SU-DHL-6 (cell line): ENCODE measurements at regions not wholly inside any gene's neighbourhood (a gene's known extent, or its start where the extent isn't known, plus 50 kb on each side); places are given as distances from the start of the nearest gene placed in this dataset.

Experiments
- H2AFZ ChIP-seq: fragments of 200-600 bp; sonication (generic); 2 replicates; pipeline ENCODE4 v1.6.1; 2014; ENCODE audit warnings: low read depth, mild to moderate bottlenecking, moderate library complexity, mixed read lengths, antibody characterized with exemption, low read length; ENCODE audit not compliant: severe bottlenecking
- H3F3A ChIP-seq: fragments of 200-600 bp; shearing (Covaris generic); 2 replicates; pipeline ENCODE4 v1.6.0; 2016; ENCODE audit warnings: antibody characterized with exemption, mild to moderate bottlenecking; ENCODE audit not compliant: insufficient read depth
- H3K27ac ChIP-seq: fragments of 200-600 bp; sonication (generic); 2 replicates; pipeline ENCODE4 v1.5.1; 2016; ENCODE audit warnings: low read depth, mild to moderate bottlenecking, low read length, moderate library complexity, mixed read lengths
- H3K27me3 ChIP-seq: fragments of 200-600 bp; sonication (generic), shearing (Covaris generic); 2 replicates; pipeline ENCODE4 v1.6.0; 2014; ENCODE audit warnings: mild to moderate bottlenecking, low read length
- H3K36me3 ChIP-seq: fragments of 200-600 bp; sonication (generic); 2 replicates; pipeline ENCODE4 v1.6.1; 2014; ENCODE audit warnings: mild to moderate bottlenecking, low read length, mixed read lengths
- H3K4me2 ChIP-seq: fragments of 300-600, 200-600 bp; shearing (Covaris generic), sonication (generic); 2 replicates; pipeline ENCODE4 v1.6.0; 2014; ENCODE audit warnings: low read length, low read depth, mild to moderate bottlenecking; ENCODE audit not compliant: poor library complexity, severe bottlenecking
- H3K4me3 ChIP-seq: fragments of 200-600 bp; sonication (generic); 2 replicates; pipeline ENCODE4 v1.5.1; 2014; ENCODE audit warnings: antibody characterized with exemption, low read length, mild to moderate bottlenecking, mixed read lengths; ENCODE audit not compliant: insufficient read depth, poor library complexity, severe bottlenecking
- H3K79me2 ChIP-seq: fragments of 200-600 bp; sonication (generic); 2 replicates; pipeline ENCODE4 v1.6.1; 2014; ENCODE audit warnings: mild to moderate bottlenecking, low read length, moderate library complexity; ENCODE audit not compliant: insufficient read depth
- H3K9ac ChIP-seq: fragments of 200-600 bp; sonication (generic); 2 replicates; pipeline ENCODE4 v1.7.0; 2014; ENCODE audit warnings: mild to moderate bottlenecking, low read length
- H3K9me2 ChIP-seq: fragments of 200-600 bp; sonication (generic); replicated peaks from 2 replicates; pipeline ENCODE4 v1.6.1; 2014; ENCODE audit warnings: low read length; ENCODE audit not compliant: insufficient read depth
- H3K9me3 ChIP-seq: fragments of 200-600 bp; sonication (generic); 2 replicates; pipeline ENCODE4 v1.6.1; 2014; ENCODE audit warnings: low read length, mixed read lengths; ENCODE audit not compliant: insufficient read depth
- H4K20me1 ChIP-seq: fragments of 200-600 bp; sonication (generic); 2 replicates; pipeline ENCODE4 v1.6.1; 2014; ENCODE audit warnings: low read depth, mild to moderate bottlenecking, antibody characterized with exemption, low read length, moderate library complexity, mixed read lengths
- EZH2phosphoT487 ChIP-seq: fragments of 200-600 bp; sonication (generic), shearing (Covaris generic); conservative IDR thresholded peaks from 2 replicates; pipeline ENCODE4 v1.6.1; 2018; ENCODE audit warnings: mild to moderate bottlenecking, antibody characterized with exemption, low read length, moderate library complexity, mixed read lengths
- TF ChIP-seq, protein P1 (sequence below): fragments of 200-600 bp; sonication (generic); IDR thresholded peaks from one replicate; pipeline ENCODE4 v1.5.1; 2017; ENCODE audit warnings: antibody characterized with exemption, mild to moderate bottlenecking, low read length, moderate library complexity; ENCODE audit not compliant: insufficient read depth, poor library complexity, severe bottlenecking

DNA sequence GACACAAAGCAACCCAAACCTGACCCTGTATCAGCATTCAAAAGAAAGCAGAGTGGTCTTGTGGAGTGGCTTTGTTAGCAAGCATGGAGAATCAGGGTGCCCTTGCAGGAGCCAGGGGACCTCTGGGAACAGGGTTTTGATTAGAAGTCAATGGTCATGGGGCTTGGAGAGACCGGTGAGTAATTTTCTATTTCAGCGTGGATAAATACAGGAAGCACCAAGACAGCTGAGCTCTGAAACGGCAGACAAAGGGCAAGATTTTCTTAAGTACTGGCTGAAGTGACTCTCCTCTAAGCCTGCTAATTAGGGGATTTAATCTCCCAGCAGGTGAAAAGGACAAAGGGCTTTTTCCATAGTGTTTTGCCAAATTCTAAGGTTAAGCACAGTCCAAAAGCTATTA lies 78.0 kb upstream of the GAREM1 start:
- Histone ChIP-seq H3K9me2 (no peaks in the 10 kb centered on the region), H3K27me3 (no peaks in the 10 kb centered on the region), H3K4me2 (no peak overlapping the region), H3K27ac (no peak overlapping the region), H3K9me3 (no peaks in the 10 kb centered on the region), H3K9ac (no peak overlapping the region), H3K36me3 (no peaks in the 10 kb centered on the region), H4K20me1 (no peaks in the 10 kb centered on the region), H3K4me3 (no peak overlapping the region), H3K79me2 (no peaks in the 10 kb centered on the region), H2AFZ (no peak overlapping the region), H3F3A (no peaks in the 10 kb centered on the region)
- TF ChIP-seq, protein P1, sequence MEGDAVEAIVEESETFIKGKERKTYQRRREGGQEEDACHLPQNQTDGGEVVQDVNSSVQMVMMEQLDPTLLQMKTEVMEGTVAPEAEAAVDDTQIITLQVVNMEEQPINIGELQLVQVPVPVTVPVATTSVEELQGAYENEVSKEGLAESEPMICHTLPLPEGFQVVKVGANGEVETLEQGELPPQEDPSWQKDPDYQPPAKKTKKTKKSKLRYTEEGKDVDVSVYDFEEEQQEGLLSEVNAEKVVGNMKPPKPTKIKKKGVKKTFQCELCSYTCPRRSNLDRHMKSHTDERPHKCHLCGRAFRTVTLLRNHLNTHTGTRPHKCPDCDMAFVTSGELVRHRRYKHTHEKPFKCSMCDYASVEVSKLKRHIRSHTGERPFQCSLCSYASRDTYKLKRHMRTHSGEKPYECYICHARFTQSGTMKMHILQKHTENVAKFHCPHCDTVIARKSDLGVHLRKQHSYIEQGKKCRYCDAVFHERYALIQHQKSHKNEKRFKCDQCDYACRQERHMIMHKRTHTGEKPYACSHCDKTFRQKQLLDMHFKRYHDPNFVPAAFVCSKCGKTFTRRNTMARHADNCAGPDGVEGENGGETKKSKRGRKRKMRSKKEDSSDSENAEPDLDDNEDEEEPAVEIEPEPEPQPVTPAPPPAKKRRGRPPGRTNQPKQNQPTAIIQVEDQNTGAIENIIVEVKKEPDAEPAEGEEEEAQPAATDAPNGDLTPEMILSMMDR, result no peak
- TF ChIP-seq EZH2phosphoT487, result no peak

DNA sequence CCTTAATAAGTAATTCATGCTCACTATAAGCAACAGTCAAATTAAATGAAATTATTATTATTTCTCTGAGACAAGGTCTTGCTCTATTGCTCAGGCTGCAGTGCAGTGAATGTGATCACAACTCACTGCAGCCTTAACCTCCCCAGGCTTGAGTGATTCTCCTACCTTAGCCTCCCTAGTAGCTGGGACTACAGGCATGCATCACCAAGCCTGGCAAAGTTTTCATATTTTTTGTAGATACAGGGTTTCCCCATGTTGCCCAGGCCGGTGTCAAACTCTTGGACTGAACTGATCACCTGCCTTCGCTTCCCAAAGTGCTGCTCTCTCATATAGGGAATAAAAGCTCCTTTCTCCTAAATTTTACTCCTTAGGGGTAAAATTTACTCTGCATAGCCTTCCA lies 74.9 kb upstream of the GAREM1 start:
- Histone ChIP-seq H3K4me3 (no peak overlapping the region), H3K27me3 (no peaks in the 10 kb centered on the region), H4K20me1 (no peaks in the 10 kb centered on the region), H2AFZ (no peak overlapping the region), H3K9me3 (no peaks in the 10 kb centered on the region), H3F3A (no peaks in the 10 kb centered on the region), H3K9me2 (no peaks in the 10 kb centered on the region), H3K9ac (no peak overlapping the region), H3K4me2 (no peak overlapping the region), H3K79me2 (no peaks in the 10 kb centered on the region), H3K27ac (no peak overlapping the region), H3K36me3 (no peaks in the 10 kb centered on the region)
- TF ChIP-seq, protein P1, result no peak
- no peak for TF ChIP-seq EZH2phosphoT487

DNA sequence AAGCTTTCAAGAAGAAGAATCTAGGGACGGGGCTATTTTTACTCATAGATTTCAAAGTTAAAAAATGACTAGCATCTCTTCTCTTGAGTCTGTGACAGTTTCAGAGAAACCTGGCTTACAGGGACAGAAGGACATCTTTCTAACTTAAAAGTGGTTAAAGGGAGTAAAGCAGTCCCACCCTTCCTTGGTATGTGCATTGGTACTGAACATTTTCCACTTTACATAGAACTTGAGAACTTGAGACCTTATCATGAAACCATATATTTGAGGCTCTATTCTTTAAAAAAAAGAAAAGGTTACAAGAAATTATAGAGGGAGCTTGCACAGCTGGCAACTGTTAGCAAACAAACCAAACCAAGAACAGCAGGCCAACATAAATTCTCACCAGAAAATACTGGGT lies 73.4 kb upstream of the GAREM1 start:
- TF ChIP-seq, protein P1, result no peak
- TF ChIP-seq EZH2phosphoT487, result no peak
- no peaks in the 10 kb centered on the region for H4K20me1 ChIP-seq
- no peaks in the 10 kb centered on the region for H3K9me2 ChIP-seq
- H3K9me3 ChIP-seq, result no peaks in the 10 kb centered on the region
- no peak overlapping the region for H3K9ac ChIP-seq
- no peak overlapping the region for H3K27ac ChIP-seq
- no peak overlapping the region for H2AFZ ChIP-seq
- H3K79me2 ChIP-seq, result no peaks in the 10 kb centered on the region
- H3K27me3 ChIP-seq, result no peaks in the 10 kb centered on the region
- H3K4me2 ChIP-seq, result no peak overlapping the region
- no peak overlapping the region for H3K4me3 ChIP-seq
- H3K36me3 ChIP-seq, result no peaks in the 10 kb centered on the region
- no peaks in the 10 kb centered on the region for H3F3A ChIP-seq
